ENCODE measurements at regions not wholly inside any gene's neighbourhood (a gene's known extent, or its start where the extent isn't known, plus 50 kb on each side); places are given as distances from the start of the nearest gene placed in this dataset.
"Not testable (repeated sequence)": the region's sequence is repeated elsewhere in the genome, so short reads cannot be mapped to it uniquely, and the experiment has no call there.

DNA sequence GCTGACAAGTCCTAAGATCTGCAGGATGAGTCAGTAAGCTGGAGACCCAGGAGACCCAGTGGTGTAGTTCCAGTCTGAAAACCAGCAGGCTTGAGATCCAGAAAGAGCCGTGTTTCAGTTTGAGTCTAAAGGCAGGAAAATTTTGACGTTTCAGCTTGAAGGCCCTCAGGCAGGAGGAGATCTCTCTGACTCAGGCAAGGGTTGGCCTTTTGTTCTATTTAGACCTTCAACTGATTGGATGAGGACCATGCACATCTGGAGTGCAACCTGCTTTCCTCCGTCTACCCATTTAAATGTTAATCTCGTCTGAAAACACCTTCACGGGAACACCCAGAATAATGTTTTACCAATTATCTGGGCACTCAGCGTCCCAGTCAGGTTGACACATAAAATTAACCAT is 69.5 kb downstream of the NPIPA7 start:
- in situ Hi-C loops (cut with MboI; ENCODE audit: low pct_unique_long_range_greater_than_20kb, low sequenced_read_pairs, unreplicated experiment); DNase-seq (ENCODE audit: low spot score): not testable (repeated sequence)

DNA sequence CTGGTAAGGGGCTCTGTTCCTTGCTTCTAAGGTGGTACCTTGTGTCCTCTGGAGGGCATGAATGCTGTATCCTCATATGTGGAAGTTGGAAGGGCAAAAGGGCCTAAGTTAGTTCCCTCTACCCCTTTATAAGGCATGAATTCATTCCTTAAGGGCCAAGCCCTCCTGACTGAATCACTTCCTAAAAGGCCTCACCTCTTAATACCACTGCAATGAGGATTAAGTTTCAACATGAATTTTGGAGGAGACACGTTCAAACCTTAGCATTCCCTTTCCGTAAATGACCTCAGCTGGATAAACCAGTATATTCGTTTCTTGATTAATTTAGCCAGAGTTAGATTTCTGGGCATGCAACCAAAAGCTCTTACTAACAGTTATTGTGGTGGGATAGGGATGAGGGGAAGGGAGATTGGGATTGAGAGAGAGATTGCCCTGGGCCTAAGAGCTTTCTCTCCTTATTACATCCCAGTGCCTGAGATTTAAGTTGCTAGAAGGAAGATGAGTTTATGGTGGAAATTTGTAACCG is 70.8 kb downstream of the NPIPA7 start:
- DNase-seq (ENCODE audit: low spot score); in situ Hi-C loops (cut with MboI; ENCODE audit: low pct_unique_long_range_greater_than_20kb, low sequenced_read_pairs, unreplicated experiment): not testable (repeated sequence)

DNA sequence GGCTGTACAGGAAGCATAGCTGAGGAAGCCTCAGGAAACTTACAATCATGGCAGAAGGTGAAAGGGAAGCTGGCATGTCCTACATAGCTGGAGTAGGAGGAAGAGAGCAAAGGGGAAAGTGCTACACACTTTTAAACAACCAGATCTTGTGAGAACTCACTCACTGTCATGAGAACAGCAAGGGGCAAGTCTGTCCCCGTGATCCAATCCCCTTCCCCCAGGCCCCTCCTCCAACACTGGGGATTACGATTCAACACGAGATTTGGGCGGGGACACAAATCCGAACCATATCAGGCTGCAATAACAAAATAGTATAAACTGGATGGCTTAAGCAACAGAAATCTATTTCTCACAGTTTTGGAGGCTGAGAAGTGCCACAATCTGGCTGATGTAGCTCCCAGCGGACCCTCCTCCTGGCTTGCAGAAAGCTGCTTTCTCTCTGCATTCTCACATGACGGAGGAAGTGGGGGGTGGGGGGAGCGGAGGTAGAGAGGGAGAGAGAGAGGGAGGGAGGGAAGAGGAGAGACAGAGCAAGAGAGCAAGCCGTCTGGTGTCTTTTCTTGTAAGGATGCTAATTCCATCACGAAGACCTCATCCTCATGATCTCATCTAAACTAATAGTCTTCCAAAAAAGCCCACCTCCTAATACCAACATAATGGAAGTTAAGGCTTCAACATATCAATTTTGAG is 72.9 kb downstream of the NPIPA7 start:
- DNase-seq (ENCODE audit: low spot score); in situ Hi-C loops (cut with MboI; ENCODE audit: low pct_unique_long_range_greater_than_20kb, low sequenced_read_pairs, unreplicated experiment): not testable (repeated sequence)

DNA sequence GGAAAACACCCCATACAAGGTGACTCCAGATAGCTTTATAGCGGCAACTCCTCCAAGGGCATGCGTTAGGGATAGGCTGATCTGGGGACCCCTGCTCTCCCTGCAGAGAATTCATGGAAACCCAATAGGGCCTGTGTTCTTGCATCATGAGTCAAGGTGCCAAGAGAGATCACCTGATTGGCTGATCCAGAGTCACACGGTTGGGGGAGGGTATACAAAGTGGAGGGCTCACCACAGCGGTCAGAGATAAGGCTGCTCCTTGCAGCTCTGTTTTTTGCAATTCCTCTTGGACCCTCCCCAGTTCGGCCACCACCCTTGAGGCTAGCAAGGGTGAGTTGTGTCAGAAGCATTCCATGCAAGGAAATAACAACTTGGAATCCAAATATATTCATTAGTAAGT is 79.6 kb downstream of the NPIPA7 start:
- in situ Hi-C loops (cut with MboI; ENCODE audit: low pct_unique_long_range_greater_than_20kb, low sequenced_read_pairs, unreplicated experiment): not testable (repeated sequence)

DNA sequence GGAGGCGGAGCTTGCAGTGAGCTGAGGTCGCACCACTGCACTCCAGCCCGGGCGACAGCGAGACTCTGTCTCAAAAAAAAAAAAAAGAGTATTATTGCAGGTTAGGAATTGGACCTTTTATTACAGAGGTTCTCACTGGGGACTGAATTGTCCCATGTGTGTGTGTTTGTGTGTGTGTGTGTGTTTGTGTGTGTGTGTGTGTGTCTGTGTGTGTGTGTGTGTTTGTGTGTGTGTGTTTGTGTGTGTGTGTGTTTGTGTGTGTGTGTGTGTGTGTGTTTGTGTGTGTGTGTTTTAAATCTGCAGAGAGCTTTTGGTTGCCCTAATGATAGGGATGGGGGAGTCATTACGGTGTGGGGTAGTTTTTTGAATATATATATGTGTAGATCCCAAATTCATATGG is 84.9 kb downstream of the NPIPA7 start:
- DNase-seq (ENCODE audit: low spot score); in situ Hi-C loops (cut with MboI; ENCODE audit: low pct_unique_long_range_greater_than_20kb, low sequenced_read_pairs, unreplicated experiment): not testable (repeated sequence)

More for the DNA sequence above, 79.6 kb downstream of the NPIPA7 start:
- not testable (repeated sequence) for DNase-seq (ENCODE audit: low spot score)

DNA sequence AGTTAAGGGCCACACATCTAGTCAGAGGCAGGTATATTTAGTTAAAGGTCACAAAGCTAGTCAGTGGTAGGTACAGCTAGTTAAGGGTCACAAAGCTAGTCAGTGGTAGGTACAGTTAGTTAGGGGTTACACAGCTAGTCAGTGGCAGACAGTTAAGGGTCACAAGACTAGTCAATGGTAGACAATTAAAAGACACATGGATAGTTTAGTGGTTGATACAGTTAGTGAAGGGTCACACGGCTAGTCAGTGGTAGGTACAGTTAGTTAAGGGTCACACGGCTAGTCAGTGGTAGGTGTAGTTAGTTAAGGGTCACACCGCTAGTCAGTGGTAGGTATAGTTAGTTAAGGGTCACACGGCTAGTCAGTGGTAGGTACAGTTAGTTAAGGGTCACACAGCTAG is 110.0 kb downstream of the NPIPA7 start:
- in situ Hi-C loops (cut with MboI; ENCODE audit: low pct_unique_long_range_greater_than_20kb, low sequenced_read_pairs, unreplicated experiment); DNase-seq (ENCODE audit: low spot score): not testable (repeated sequence)

DNA sequence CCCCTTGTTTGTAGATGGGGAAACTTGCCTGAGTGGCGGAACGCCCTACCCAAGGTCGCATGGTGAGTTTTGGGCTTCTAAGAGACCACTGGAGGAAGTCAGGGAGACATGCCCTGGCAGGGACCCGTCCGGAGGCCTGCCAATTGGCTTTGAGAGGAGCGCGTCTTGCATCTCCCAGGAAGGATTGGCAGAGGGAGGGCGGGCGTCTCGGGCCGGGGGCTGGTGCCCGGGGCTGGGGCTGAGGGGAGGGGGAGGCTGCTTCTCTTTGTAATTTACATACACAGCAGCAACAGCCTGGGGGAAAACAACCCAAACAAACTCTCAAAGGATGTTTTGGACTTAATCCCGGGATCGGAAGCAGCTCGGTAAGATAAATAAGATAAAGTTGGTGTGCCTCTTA is 110.5 kb downstream of the NPIPA7 start:
- in situ Hi-C loops (cut with MboI; ENCODE audit: low pct_unique_long_range_greater_than_20kb, low sequenced_read_pairs, unreplicated experiment); DNase-seq (ENCODE audit: low spot score): not testable (repeated sequence)

DNA sequence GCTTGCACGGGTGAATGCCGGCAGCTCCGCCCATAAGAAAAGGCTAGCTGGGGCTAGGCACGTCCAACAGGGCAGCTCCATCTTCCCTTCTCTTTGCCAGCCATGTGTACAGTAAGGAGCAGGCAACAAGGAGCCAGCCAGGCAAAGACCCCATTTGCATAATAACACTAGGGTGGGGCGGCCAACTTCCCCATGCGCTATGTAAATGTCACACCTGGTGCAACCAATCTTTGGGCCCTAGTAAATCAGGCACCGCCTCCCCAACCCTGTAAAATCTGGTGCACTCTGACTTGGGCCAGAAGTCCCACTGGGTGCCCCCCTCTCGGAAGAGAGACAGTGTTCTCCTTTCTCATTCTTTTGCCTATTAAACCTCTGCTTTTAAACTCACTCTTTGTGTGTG is 115.2 kb downstream of the NPIPA7 start:
- DNase-seq (ENCODE audit: low spot score); in situ Hi-C loops (cut with MboI; ENCODE audit: low pct_unique_long_range_greater_than_20kb, low sequenced_read_pairs, unreplicated experiment): not testable (repeated sequence)

DNA sequence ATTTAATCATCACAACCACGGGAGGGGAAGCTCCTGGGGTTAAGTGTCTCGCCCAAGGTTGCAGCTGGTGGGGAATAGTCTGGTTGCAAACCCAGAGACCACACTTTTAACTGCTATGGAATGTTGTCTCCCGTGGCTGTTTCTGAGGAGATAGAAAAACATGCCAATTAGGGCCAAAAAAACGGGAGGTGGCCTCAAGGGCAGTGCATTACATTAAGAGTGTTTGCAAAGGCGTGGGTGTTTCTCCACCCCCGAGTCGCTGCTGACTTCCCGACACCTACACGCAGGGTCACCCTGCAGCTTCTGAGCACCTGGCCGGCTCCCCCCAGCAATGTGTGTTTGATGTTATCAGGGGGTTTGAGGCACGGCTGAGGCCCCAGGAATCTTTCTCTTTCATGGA is 116.1 kb downstream of the NPIPA7 start:
- in situ Hi-C loops (cut with MboI; ENCODE audit: low pct_unique_long_range_greater_than_20kb, low sequenced_read_pairs, unreplicated experiment); DNase-seq (ENCODE audit: low spot score): not testable (repeated sequence)

DNA sequence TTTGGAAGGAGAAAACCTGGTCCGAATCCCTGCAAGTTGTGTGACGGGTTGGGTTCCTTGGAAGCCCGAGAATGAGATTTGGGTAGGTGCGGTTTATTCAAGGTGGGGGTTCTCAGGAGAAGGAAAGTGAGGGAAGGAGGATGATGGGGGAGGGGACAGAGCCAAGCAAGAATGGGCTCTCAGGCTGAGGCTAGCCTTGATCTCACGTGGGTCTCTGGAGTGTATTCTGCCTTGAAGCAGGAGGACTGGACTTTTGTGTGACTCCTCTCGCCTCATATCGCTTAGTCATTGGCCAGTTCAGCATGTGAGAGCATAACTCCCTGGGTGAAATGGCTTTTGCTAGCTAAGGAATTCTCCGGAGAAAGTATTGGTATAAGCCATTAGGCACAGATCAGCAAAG is 120.9 kb downstream of the NPIPA7 start:
- DNase-seq (ENCODE audit: low spot score); in situ Hi-C loops (cut with MboI; ENCODE audit: low pct_unique_long_range_greater_than_20kb, low sequenced_read_pairs, unreplicated experiment): not testable (repeated sequence)

DNA sequence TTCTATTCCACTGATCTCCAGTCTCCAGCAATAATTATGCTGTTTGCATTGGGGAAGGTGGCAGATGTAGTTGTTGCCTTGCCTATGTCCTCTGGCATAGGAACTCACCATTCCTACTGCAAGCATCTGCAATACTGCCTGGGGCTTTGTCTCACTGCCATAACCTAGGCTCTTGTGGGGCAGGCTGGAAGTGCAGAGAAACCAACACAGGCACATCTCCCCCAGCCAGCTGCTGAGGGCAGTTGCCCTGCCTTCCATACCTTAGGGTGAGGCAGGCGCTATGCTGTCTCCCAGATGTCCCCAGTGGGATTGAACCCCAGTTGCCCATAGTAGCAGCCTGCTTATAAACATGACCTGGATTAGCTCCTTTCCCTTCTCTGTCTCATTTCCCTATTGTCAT is 128.1 kb downstream of the NPIPA7 start:
- in situ Hi-C loops (cut with MboI; ENCODE audit: low pct_unique_long_range_greater_than_20kb, low sequenced_read_pairs, unreplicated experiment); DNase-seq (ENCODE audit: low spot score): not testable (repeated sequence)

DNA sequence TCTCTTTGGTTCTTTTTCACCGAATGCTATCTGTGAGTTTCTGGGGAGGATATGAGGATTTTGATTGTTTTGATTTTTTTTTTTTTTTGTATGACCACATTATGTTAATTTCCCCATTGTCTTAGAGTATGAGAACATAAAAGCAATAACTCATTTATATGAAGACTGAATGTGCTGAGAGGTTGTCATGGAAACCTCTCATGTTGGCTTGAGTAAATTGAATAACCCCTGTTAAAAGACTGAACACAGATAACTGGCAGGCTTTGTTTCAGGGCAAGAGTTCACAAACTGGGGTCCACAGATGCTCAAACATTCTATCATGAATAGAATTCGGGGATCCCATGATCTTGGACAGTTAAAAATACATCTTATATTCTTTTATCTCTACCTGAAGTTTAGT is 129.4 kb downstream of the NPIPA7 start:
- DNase-seq (ENCODE audit: low spot score); in situ Hi-C loops (cut with MboI; ENCODE audit: low pct_unique_long_range_greater_than_20kb, low sequenced_read_pairs, unreplicated experiment): not testable (repeated sequence)

DNA sequence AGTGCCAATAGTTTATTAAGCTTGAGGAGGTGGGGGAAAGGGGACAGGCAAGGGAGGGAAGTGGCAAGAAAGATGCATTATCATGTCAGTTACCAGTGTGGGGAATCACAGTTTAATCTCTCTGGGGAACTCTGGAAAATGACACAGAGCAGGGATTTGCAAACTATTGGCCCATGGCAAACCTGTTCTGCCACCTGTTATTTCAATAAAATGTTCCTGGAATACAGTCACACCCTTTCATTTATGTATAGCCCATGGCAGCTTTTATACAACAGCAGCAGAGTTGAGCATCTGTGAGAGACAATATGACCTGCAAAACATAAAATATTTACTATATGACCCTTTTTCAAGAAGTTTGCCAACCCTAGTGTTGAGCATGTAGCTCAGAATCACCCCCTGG is 140.5 kb downstream of the NPIPA7 start:
- not testable (repeated sequence) for DNase-seq (ENCODE audit: low spot score)

DNA sequence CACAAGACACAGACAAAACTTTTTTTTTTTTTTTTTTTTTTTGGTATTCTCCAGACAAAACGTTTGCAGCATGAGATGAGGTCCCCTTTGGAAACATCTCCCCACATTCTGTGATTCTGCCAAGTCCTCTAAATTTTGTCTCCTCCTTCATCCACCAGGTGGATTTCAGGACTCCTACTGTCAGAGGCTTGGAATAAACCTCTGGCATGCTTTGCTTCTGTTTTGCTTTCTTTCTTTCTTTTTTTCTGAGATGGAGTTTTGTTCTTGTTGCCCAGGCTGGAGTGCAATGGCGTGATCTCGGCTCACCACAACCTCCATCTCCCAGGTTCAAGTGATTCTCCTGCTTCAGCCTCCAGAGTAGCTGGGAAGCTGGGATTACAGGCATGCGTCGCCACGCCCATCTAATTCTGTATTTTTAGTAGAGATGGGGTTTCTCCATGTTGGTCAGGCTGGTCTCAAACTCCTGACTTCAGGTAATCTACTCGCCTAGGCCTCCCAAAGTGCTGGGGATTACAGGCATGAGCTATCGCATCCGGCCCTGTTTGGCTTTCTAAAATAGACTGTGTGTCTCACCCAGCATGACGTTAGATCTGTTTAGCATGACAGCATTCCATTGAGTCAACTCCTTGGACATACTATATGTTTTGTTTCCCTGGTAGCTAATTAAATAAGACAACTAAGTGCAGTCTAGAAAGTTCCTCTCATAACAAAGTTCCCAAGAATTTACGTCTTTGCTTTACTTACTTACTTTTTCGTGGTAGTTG is 142.5 kb downstream of the NPIPA7 start:
- DNase-seq (ENCODE audit: low spot score); in situ Hi-C loops (cut with MboI; ENCODE audit: low pct_unique_long_range_greater_than_20kb, low sequenced_read_pairs, unreplicated experiment): not testable (repeated sequence)

More for the DNA sequence above, 140.5 kb downstream of the NPIPA7 start:
- in situ Hi-C loops (cut with MboI; ENCODE audit: low pct_unique_long_range_greater_than_20kb, low sequenced_read_pairs, unreplicated experiment): not testable (repeated sequence)

DNA sequence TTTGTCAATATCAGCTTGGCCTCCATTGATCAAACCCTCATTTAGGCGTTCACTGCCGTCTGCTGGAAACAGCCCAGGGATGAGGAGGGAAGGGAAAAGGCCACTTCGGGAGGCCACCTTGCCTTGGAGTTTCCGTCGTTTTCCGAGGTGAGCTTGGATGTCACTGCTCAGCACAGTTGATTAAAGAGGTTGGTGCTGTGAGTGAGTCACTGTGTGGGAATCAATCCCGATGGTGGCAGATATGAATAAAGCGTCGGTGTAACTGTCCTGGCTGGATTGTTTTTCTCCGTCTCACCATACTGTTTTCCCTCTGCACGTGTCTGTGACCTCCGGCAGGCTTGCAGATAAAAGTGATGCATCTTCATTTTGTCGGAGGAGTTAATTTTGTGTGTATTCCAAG is 148.1 kb downstream of the NPIPA7 start:
- in situ Hi-C loops (cut with MboI; ENCODE audit: low pct_unique_long_range_greater_than_20kb, low sequenced_read_pairs, unreplicated experiment); DNase-seq (ENCODE audit: low spot score): not testable (repeated sequence)

DNA sequence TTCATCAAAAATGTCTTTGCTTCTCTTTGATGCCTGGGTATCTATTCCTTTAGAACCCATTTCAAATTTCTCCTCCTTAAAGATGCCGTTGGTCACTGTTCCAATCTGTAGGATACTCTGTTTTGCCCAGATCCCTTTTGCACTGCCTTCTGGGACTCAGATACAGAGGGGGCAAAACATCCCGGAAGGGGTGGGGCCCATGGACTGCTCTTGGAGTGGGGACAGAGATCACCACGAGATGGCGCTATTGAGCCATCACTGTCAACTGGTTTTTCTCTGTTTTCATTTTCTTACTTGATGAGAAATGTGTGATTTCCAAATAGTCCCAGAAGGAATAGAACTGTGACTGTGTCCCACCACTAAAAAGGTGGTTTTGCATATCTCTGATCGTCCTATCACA is 151.8 kb downstream of the NPIPA7 start:
- in situ Hi-C loops (cut with MboI; ENCODE audit: low pct_unique_long_range_greater_than_20kb, low sequenced_read_pairs, unreplicated experiment); DNase-seq (ENCODE audit: low spot score): not testable (repeated sequence)

DNA sequence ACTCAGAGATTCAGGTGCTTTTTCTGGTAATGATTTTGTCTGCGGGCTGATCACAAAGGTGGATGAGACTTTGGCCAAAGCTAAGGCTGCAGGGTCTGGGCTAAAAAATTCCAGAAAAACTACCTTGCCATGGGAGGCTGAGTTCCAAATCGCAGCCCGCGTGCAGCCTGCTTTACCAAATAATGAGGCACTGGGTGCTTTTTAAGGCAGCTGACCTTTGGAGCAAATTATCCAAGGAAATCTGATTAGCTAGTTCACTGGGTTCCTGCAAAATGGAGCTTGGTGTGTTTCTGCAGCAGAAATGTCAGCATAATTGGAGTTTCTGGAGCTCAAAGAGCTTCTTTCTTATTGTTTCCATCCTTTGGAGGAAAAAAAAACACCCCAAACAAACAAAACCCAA is 156.6 kb downstream of the NPIPA7 start:
- DNase-seq (ENCODE audit: low spot score); in situ Hi-C loops (cut with MboI; ENCODE audit: low pct_unique_long_range_greater_than_20kb, low sequenced_read_pairs, unreplicated experiment): not testable (repeated sequence)

DNA sequence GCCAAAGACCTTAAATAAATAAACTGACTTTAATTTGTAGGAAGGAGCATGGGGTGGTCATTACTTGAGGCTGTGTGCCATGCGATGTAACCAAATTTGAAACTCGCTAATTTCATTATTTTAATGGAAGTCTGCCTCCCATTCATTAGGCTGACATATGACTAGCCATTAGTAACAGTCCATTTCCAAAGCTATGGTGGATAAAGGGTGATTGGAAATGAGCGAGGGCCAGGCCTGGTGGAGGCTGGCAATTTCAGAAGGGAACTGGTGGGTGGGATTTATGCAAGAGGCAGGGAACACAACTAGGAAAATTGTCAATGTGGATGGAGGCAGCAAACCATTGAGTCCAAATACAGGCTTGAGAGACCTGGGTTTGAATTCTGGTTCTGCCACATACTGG is 157.2 kb downstream of the NPIPA7 start:
- in situ Hi-C loops (cut with MboI; ENCODE audit: low pct_unique_long_range_greater_than_20kb, low sequenced_read_pairs, unreplicated experiment); DNase-seq (ENCODE audit: low spot score): not testable (repeated sequence)

DNA sequence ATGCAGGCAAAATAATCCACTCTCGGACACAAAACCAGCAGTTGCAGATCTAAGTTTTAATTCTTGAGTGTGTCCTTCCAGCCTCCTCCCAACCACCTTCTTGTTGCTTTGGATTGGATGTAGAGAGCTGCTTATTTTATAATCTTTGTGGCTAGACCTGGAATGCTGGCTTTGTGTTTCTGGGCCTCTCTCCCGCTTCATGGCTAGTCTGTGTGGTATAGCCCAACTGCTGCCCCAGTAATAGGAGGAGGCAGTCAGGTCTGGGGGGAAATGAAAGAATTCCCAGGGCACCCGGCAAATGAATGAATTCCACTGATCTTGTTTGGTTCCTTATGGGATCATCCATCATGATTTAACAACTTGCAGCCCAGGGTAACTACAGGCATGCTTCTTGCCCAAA is 170.8 kb downstream of the NPIPA7 start:
- DNase-seq (ENCODE audit: low spot score); in situ Hi-C loops (cut with MboI; ENCODE audit: low pct_unique_long_range_greater_than_20kb, low sequenced_read_pairs, unreplicated experiment): not testable (repeated sequence)

All from GM13977 (cell line).